Activated CD4-positive, CD25-positive, alpha-beta regulatory T cell treated with anti-CD3 and anti-CD28 coated beads, Interleukin-2, amount 50 U/mL, for 24 hours (primary cell): ENCODE measurements at regions not wholly inside any gene's neighbourhood (a gene's known extent, or its start where the extent isn't known, plus 50 kb on each side); places are given as distances from the start of the nearest gene placed in this dataset.
A peak's percentile ranks its signal among the peaks of the same experiment; 100 is the strongest.

Experiments used
- ATAC-seq, 2 donors: fragments of 150-1000 bp; cut with Tn5 transposase; one replicate each; pipeline ENCODE4 v1.10.0; 2021; ENCODE audit warnings: mild to moderate bottlenecking in 1 of 2, moderate library complexity in 1 of 2

DNA sequence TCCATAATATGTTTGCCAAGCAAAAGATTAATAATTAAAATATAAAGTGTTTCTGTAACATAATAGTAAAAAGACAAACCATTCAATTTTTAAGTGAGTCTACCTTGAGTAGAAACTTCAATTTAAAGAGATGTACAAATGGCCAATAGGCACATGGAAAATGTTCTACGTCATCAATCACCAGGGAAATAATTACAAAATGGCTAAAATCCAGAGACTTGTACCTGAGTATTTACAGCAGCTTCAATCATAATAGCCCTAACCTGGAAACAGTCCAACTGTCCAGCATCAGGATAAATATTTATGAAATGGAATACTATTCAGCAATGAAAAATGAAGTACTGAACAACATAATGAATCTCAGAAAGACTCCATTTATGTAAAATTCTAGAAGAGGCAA lies 95.5 kb upstream of the FAR2 start:
- ATAC-seq, result no peak

DNA sequence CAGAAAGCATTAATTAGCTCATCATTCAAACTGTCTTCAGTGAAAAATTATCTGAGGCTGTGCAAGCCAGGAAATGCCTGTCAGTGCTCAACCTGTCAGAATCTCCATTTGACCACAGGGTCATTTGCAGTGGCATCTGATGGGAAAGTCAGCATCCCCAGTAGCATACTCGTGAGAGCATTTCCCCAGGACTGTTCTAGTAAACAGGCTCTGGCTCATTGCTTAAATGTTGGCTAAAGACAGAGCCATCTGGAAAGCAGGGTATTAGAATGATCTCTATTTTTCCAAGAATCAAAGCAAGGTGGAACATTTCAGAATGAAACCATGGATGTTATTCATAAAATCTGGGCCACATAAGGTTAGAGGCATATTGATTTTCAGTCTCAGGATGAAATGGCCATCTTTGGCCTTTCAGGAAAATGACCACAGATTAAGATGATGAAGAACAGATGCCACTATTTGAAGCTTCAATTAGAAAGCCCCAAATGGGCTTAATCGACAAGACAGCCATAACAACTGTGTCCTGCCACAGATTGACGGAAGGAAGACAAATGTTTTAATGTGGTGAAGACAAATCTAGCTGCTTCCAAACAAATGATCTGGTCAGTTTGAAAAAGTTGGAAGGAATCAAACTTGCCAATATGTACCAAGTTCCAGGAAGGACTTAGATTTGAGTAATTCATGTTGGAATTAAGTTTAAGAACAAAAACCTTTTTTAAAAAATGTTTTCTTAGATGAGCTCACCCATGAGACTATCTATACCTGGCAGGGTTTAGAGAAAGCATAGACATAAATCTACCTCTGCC lies 94.0 kb upstream of the FAR2 start:
- ATAC-seq, result no peak

DNA sequence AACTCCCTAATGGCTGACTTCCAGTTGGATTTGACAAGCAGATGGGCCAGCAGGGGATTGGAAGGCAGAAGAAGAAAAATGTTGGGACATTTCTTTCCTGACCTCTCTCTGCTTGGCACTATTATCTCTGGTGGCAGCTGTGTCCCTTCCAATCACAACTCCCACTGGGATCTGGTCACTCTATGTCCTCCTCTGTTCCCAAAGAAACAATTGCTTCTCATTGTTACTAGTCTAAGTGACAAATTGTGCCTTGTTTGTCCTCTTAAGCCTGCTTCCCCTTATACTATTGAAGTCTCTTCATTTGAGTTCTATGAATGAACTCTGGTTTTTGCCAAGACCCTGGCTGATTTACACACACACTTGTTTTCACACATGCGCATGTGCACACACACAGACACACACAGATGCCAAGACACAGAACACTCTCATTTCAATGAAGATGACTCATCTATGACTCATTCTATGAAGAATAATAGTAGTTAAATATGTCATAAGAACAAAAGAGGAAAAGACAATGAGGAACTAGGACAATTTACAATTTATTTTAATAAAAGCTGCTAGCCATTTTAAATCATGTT lies 83.0 kb upstream of the FAR2 start:
- ATAC-seq, result peak; percentile 51 to 68

DNA sequence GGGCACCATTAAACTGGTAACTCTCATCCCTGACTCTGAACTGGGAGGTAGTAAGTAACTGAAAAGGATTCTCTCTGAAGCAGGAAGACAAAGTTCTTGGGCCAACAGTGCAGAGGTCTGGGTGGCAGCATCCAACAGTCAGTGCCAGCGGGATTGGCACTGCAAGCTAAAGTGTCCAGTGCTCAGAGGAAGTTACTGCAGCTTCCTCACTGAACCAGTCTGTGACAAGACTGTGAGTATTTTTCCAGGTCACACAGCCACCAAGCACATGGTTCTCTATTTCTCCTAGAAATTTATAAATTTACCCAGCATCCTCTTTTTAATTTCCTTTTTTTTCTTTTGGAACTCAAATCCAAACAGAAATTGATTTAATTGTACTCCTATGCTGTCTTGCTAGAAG lies 81.6 kb upstream of the FAR2 start:
- peak in 1 of 2 donors; percentile 28 for ATAC-seq

DNA sequence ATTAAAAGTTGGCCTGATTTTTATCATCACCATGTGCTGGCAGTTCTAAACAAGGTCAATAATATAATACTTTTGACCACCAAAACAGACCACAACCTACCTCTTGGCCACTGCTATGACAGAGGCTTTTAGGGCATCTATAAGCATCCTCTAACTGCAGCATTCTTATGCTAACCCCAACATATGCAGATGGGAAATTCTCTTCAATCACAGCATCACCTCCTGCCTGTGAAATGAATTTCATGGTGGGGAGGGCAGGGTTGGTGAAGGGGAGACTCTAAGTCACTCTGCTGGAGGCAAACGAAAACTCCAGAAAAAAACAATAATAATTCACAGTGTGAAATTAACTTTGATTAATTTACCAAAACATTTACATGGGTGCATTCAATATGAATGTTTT lies 78.8 kb upstream of the FAR2 start:
- no peak for ATAC-seq

DNA sequence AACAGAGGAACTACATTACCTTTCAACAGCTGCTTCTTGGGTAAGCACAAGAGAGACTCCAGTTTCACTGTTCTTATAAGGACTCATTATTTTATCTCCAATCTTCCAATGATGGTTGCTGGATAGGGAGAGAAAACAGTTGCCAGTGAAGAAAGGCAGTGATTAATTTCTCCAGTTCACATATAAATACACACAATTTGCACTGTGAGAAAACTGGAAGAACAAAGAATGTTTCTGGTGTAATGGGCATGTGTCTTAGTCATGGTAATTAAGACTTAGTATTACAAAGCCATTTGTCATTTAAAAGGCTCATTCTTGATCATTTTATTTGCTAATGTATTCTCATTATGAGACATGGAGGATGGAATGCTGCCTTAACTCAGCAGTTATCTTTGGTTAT lies 78.0 kb upstream of the FAR2 start:
- no peak for ATAC-seq

DNA sequence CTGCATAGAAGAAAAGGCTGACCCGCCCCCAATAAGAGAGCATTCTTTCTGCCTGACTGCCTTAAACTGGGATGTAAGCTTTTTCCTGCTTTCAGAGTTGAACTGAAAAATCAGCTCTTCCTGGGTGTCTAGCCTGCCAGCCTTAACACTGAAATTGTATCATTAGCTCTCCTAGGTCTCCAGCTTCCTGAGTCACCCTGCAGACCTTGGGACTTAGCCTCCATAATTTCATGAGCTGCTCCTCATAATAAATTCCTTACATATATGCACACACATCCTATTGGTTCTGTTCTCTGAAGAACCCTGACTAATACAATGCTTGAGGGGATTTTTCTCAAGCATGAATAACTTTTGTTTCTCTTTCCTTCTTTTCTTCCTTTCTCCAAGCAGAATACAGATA lies 76.4 kb upstream of the FAR2 start:
- ATAC-seq, result no peak

DNA sequence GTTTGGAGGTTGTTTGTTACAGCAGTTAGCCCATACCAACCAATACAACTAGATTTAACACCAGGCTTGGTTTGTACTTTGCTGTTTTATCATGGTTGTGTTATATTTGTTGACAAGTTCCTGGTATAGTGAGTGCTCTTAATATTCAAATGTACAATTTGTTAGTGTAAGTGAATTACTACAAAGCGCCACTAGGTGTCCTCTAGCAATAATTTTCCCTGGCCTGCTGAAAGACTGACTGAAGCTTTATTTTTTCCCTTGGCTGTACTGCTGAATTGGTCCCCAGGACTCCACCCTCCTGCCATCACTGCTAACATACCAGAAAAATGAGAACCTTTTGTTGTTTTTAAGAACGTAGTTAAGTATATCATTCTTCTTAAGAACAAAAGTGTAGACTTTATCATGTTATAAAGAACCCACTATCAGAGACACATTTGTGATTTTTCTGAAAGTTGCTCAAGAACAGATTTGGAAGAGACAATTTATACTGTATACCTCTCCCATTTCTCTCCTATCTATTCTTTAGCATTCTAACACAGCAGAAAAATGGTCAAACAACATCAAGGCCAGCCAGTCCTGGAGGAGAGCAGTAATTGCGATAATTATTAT lies 75.3 kb upstream of the FAR2 start:
- ATAC-seq, result peak in 1 of 2 donors; percentile 49

DNA sequence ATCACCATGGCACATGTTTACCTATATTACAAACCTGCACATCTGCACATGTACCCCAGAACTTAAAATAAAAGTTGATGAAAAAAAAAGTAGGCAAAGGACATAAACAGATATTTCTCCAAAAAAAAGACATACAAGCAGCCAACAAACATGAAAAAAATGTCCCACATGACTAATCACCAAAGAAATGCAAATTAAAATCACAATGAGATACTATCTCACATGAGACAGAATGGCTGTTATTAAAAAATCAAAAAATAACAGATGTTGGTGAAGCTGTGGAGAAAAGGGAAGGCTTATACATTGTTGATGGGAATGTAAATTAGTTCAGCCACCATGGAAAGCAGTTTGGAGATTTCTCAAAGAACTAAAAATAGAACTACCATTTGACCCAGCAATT lies 68.0 kb upstream of the FAR2 start:
- no peak for ATAC-seq

DNA sequence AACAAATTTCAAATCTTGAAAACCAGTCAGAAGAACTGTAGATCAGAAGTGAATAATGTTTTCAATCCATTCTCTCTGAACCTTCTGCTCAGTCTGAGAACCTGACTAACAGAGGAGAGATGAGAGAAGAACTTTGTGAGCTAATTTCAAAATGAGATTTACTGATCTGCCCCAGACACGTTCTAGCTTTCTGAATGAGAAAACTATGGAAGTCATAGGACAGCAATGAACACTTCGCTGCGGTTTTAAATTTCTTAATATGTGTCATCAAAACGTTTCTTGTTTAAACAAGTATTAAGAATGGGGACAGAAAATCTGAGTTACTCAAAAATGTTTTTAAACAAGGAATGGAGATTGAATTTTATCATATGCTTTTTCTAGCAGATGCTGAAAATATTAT lies 66.6 kb upstream of the FAR2 start:
- peak; percentile 92 to 94 for ATAC-seq

DNA sequence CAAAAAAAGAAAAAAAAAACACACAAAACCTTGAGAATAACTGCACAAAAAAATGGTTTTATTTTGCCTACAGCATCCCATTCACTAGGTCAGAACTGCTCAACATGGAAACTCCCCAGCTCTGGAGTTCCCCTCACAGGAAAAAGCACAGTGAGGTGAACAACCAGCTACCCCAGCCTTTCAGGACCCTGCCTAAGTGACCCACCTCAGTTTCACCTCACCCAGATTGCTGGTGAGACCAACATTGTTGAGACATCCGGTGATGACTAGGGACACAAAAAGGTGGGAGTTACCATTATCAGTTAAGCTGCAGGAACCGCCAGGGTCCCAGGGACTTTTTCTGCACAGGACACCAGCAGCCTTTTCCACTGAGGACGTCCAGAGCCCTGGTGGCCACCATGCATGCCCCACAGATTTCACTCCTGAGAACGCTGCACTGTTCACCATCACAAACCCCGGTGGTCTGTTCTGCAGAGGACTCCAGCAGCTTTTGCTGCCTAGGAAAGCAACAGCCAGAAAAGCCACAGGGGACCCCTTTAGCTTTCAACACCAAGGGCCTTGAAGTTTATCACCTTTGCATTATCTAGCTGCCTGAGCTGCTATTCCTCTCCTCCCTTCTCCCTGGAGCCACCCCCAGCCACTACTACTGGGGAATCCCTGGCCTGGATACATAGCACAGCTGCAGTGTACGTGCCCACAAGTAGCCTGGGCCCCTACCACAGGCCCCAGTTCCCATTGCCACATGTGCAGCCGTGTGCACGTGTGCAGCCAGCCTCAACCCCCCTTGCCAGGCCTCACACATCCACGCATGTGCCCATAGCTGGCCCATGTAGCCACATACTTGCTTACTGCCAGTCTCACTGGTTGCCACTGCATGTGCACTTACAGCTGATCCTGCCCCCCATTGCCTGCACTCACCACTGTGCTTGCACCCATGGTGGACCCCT lies 62.5 kb upstream of the FAR2 start:
- no peak for ATAC-seq

DNA sequence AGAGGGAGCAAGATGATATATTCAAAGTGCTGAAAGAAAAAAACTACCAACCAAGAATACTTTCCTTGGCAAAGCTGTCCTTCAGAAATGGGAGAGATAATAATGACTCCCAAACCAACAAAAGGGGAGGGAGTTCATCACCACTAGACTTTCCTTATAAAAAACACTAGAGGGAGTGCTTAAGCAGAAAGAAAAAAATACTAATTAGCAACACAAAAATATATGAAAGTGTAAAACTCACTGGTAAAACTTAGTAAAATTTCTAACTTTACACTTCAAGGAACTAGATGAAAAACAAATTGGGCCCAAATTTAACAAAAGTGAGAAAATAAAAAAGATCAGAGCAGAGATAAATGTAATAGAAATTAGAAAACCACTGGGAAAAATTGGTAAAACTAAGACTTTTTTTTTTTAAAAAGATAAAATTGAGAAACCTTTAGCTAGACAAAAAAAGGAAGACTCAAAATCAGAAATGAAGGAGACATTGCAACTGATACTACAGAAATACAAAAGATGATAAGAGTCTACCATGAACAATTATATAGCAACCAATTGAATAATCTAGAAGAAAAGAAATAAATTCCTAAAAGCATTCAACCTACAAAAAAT lies 60.4 kb upstream of the FAR2 start:
- ATAC-seq, result no peak
